GM11168 (cell line): ENCODE measurements at regions not wholly inside any gene's neighbourhood (a gene's known extent, or its start where the extent isn't known, plus 50 kb on each side); places are given as distances from the start of the nearest gene placed in this dataset.

Source experiments
- in situ Hi-C: fragments of 300-500 bp; cut with MboI; formaldehyde crosslinking; loops from one replicate; pipeline ENCODE4 v1.12.0; 2022; ENCODE audit warnings: low sequenced_read_pairs; ENCODE audit not compliant: unreplicated experiment

DNA sequence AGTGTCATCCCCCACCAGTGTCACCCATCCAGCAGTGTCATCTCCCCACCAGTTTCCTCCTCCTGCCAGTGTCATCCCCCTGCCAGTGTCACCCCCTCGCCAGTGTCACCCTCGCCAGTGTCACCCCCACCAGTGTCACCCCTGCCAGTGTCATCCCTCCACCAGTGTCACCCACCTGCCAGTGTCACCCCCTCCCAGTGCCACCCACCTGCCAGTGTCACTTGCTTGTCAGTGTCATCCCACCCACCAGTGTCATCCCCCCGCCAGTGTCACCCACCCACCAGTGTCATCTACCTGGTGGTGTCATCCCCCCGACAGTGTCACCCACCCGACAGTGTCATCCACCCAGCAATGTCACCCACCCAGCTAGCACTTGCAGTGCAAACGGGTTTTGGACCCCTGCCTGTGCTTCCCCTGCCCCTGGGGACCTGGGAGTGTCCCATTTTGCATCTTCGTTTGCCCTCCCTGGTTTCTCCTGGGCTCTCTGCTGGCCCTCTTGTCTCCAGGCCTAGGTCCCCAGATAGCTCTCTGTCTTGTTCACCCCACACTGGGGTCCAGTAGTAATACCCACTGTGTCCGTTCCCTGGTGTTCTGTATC is 99.8 kb upstream of the PRR20G start:
- in situ Hi-C loops: no loop called here

DNA sequence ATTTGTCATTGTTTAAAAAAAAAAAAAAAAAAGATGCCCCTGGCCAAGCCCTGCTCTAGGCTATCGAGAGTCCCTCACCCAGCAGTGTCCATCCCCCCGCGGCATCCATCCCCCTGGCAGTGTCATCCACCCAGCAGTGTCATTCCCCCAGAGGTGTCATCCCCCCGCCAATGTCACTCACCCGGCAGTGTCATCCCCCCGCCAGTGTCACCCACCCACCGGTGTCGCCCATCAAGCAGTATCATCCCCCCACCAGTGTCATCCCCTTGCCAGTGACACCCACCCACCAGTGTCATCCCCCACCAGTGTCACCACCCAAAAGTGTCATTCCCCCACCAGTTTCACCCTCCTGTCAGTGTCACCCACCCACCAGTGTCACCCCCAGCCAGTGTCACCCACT is 99.3 kb upstream of the PRR20G start:
- in situ Hi-C loops: no loop called here

DNA sequence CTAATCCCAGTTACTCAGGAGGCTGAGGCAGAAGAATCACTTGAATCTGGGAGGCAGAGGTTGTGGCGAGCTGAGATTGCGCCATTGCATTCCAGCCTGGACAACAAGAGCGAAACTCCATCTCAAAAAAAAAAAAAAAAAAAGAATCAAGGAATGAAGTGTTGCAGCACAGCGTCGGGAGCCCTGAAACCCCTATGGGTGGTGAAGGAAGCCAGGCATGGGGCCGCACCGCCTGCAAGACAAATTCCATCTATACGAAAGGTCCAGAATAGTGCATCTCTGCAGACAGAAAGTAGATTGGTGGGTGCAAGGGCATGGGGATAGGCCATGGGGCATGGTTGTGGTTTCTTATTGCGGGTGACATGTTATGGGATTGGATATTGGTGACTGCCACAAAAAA is 98.6 kb upstream of the PRR20G start:
- in situ Hi-C loops: no loop called here

DNA sequence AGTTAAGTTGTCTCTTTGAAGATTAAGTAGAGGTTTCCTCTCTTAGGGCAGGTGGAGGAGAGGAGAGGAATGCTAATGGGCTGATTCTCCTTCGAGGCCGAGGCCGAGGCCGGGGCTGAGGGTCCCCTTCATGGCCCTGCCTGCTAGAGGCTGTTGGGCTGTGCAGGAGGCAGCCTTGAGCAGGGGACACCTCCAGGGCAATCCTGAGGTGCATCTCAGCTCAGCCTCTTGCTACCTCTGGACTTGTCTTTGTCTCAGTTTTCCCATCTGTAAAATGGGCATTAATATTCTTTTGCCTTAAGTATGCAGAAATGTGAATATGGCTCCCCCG is 97.7 kb upstream of the PRR20G start:
- in situ Hi-C loops: no loop called here

DNA sequence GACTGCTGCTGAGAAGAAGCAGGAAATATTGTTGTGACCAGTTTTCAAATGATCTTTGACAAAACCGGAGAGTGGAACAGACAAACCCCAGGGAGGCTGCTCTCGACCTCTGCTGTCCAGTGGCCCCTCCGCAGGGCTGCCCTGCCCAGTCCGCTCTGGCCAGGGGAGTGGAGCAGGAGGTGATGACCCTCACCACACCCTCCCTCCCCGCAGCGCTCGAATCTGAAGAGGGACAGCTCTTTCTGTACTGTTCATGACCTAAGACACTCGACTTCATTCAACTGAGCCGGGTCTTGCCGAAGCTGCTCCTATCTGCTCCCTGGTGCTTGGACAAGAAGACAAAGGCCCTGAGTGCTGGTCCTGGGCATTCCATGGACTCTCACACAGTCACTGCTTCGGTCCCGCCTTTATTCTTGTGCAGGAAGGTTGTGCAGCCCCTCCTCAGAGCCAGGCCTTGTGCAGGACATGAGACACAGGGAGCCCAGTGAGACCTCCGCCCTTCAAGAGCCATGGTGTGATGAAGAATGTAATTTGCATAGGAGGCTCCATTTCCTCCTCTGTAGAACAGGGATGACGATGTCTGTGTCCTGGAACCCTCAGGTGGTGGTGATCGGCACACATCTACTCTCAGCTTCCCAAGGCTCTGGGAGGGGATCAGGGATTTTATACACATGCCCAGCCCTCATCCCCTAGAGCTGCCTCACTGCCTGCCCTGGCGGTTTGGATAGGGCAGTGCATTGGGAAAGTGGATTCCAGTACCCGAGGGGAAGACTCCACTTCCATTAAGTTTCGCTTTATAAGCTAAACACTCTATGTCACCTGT is 97.1 kb upstream of the PRR20G start:
- in situ Hi-C loops: no loop called here

DNA sequence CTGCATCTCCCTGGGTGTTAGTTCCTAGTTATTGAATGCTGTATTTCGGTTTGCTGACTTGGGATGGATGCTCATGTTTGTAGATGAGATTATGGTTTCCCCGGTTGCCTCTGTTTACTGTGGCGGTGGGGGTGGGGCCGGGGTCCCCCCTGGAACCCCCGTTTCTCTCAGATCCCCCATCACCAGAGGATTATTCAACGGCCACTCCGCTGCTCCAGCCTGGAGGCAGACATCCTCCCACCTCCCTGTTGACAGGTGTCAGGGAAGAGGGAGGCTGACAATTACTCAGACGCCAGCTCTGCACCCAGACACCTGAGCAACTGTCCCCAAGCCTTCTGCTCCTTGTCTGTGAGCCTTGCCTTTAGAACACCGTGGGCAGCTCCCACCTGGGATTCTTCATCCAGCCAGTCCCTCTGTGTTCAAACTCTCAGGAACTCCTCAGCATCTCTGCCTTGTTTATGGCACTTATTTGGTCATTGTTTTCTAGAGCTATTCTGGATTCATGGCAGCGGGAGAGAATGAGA is 95.9 kb upstream of the PRR20G start:
- in situ Hi-C loops: no loop called here

DNA sequence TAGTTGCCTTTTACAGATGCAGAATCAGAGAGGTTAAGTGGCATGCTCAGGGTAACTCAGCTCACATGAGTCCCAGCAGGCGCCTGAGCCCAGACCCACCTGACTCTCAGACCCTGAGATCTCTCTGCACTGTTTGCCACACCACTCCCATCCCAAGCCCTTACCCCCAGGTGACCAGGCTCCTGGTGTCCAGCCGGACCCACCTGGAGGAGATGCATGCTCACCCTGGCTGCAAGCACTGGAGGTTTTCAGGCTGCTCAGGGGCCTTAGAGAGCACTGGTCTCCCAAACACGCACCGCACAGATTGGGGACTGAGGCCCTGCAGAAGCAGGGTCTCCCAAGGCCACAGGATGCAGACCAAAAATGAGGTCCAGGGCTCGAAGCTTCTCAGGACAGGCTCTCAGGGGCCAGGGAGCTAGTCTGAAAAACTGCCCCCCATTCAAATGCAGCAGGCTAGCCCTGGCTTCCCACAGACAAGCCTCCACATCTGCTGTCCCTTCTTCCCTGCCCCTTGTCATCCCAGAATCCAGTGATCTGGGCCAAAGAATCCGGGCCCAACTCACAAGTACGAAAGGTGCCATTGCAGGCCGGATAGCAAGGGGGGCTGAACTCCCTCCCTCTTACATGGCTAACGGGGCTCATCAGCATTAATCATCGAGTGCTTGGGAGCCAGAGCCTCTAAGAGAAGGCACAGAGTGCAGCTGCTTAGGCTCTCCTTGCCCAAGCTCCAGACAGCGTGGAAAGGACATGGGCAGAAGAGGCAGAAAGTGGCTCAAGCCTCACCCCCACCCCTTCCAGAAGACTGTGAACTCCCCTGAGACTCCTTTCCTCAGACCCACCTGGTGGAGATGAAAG is 90.2 kb upstream of the PRR20G start:
- in situ Hi-C loops: no loop called here

DNA sequence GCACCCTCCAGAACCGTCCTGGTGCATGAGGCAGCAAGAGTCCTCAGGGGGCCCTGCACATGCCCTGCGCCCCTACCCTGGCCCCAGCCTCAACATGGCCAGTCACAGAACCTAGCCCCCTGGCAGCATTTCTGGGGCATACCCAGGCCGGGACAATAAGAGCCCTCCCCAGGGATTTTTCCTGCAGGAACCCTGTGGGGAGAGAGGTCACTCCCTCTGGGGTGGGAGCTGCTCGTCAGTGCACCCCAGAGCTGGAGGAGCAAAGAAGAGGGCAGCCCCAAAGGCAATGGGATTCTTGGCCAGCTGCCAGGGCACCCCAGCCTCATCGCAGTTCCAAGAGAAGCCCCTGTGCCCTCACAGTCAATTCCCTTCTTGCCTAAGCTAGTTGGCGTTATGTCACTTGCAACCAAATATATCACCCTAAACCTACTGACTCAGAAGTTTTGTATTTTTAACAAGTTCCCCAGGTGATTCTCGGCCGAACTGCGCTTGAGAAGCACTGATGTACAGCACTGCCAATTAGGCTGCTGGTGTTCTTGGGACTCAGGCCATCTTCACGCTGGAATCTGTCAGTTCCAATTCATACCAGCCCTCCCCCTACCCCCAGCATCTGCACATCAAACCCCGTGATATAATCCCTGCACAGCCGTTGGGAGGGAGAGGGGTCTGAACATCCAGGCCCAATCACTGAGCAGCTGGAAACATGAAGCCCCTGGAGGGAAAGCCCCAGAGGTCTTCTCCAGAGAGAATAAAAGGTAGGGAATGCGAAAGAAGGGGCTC is 87.5 kb upstream of the PRR20G start:
- in situ Hi-C loops: no loop called here

DNA sequence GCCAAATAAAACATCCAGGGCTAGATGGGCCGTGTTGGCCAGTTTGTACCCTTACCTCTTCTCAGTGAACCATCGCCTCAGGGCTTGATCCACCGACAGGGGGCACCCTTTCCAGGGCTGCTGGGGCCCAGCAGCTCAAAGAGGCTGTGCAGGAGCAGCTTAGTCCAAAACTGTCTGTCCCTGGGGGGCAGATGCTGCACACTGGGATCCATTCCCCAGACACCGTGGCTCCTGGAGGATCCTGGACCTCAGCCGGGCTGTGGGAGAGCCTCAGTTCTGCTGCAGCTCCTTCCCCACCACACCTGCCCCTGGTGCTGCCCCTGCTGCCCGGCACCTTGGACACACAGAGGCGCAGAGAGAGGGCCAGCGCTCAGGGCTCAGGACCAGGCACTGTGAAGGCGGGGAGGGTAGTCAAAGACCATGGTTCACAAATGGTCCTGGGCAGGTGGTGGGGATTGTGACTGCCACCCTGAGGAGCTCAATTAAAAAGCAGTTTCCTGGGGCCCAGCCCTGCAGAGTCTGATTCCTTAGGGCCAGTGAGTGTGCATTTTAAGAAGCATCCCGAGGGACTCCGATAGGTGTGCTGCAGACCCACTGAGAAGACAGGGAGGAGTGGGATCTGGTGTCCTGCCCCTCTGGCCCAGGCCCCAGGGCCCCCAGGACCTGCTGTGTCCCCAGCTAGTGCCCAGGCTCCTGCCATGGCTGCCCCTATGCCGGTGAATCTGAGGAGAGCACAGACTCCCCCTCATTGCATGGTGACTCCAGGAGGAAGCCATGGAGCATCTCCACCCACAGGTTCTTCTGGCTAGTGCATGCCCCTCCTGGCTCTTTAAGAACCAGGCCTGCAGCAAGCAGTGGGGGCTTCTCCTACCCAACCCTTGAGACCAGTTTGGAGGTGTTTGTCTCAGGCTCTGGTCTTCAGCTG is 86.5 kb upstream of the PRR20G start:
- in situ Hi-C loops: no loop called here

DNA sequence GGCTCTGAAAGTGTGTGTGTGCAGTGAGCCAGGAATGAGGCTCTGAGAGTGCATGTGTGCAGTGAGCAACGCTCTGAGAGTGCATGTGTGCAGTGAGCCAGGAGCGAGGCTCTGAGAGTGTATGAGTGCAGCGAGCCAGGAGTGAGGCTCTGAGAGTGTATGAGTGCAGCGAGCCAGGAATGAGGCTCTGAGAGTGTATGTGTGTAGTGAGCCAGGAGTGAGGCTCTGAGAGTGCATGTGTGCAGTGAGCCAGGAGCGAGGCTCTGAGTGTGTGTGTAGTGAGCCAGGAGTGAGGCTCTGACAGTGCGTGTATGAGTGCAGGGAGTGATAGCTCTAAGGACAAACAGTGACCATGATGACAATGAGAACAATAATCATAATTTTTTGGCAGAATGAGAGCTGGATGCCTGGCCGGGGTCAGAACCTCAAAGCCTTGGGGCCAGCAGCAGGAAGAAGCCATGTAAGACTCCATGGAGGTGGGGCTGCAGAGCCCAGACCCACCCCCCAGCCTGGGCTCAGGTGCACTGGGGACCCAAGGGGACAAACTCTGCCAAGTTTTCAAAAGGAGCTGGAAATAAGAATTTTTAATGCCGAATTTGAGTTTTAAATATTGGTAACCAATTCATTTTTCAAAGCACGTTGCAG is 85.7 kb upstream of the PRR20G start:
- in situ Hi-C loops: no loop called here

DNA sequence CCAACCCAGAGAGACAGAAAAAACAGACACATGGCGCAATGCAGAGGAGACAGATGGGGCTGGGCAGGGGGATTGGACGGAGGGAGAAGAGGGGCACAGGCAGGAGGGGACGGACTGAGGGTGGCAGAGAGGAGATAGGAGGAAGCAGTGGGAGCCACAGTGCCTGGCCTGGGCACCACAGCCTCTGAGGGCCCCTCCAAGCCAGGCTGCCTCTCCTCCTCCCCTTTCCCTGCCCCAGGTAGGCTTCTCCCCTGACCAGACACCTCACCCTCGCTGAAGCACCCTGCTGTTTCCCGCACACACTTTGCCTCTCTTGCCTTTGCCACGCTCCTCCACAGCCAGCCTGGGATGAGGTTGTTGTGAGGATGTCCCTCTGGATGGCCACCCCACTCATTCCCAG is 84.0 kb upstream of the PRR20G start:
- in situ Hi-C loops: no loop called here

DNA sequence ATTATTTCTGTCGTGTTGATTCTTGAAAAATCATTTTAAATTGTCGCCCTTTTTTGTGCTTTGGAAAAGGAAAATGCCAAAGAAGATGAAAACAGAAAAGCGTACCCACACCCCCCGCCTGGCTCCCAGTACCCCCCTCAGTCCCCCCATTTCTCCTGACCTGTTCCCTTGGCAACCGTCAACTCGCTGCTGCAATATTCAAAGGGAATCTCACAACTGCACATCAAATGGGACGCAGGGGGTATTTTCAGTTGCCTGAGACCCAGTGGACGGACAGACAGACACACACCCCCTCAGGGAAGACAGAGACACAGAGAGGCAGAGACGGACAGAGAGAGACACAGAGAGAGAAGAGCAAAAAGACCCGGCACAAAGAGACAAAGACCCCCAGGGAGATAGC is 83.5 kb upstream of the PRR20G start:
- in situ Hi-C loops: no loop called here

DNA sequence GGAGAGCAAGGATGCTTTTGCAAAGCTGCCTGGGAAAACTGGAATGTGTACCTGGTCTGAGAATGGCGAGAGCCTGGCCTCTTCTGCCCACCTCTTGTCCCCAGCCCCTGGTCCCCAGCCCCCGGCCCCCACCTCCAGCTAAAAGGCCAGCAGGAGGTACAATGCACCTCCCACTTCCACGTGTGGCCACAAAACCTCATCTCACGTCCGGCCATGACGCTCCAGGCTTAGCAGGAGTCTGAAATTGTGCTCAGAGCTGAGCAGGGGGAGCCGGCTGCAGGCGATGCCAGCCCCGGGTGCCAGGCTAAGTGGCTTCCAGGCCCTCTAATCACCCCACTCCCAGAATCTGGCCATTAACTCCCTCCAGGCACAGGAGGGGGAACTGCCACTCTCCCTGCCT is 83.1 kb upstream of the PRR20G start:
- in situ Hi-C loops: no loop called here

DNA sequence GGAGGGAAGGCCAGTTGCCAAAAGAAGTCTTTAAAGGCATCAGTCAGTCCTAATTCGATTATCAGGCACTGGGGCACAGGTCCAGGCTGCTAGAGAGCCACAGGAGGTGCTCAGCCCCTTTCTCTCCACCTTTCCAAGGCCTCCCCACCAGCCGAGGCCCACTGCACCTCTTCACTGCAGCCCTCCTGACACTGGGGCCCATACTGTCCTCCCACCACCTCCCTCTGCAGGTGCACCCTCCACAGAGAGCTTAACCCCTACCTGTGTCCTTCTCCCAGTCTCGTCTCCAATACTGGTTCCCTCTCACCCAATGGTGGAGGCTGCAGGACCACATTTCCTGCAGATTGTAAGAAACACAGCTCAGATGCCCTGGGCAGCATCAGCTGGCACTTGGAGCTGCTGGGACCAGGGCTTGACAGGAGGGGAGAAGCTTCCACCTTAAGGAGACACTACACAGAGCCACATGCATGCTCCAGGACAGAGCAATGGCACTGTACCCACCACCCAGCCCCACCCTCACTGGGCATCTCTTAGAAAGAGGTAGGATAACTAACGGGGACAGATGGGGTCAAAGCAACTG is 81.6 kb upstream of the PRR20G start:
- in situ Hi-C loops: no loop called here

DNA sequence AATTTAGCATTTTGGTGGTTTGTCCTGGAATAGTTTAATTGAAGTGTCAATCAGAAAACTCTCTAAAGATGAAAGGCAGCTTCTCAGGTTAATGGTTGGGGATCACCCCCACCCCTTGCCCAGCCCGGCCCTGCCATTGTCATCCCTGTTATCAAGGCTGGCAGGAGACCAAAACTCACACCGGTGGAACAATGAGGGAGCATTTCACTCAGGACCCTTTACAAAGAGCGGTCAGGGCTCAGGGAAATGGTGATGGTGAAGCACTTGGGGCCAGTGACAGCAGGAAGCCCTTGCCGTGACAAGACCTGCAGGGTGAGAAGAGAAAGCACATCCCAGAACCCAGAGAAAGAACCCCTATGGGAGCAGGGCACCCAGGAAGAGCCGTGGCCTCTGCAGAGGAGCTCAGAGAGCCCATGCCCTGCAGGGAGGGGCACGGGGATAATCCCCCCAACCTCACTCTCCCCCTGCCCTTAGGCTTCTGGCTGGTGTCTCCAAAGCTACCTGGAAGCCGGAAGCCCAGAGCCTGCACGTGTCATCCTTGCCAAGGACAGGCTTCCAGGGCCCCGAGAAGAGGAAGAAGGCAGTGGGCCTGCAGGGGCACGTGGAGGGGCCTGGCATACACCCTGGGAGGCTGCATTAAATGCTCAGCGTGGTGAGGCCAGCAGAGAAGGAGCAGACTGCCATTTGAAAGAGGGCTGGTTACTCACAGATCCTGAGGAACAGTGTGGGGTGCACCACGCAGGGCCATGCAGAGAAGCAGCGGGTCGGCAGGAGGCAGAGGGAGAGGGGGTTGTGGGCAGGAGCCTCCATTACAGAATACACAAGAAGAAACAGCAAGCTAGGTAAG is 80.6 kb upstream of the PRR20G start:
- in situ Hi-C loops: no loop called here

DNA sequence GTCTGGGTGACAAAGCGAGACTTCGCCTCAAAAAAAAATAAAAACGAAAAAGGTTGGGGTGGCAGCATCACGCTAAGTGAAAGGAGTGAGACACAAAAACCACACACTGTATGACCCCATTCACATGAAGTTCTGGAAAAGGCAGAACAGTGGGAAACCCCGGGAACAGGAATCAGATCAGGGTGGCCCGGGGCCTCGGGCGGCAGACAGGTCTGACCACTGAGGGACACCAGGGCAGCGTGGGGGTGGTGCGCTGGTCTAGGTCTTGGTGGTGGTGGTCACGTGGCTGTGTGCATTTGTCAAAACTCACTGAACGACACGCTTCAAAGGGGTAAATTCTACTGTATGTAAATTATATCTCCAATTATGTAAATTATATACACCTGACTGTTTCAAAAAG is 79.7 kb upstream of the PRR20G start:
- in situ Hi-C loops: no loop called here

DNA sequence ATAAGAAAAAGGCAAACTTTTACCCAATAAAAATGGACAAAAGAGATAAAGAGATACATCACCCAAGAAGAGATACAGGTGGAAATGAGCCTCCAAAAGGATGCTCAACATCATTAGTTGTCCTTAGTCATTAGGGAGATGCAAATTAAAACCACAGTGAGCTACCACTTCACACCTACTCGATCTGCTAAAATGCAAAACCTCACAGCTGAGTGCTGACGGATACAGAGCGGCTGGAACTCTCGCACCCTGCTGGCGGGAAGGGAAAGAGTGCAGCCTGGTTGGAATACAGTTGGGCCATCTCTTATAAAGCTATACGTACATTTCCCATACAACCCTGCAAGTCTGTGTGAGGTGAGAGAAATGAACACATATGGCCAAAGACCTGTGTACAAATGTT is 78.5 kb upstream of the PRR20G start:
- in situ Hi-C loops: no loop called here
